GM12872 (cell line): ENCODE measurements at regions not wholly inside any gene's neighbourhood (a gene's known extent, or its start where the extent isn't known, plus 50 kb on each side); places are given as distances from the start of the nearest gene placed in this dataset.

Source experiments
- CTCF ChIP-seq: IDR thresholded peaks from 3 replicates; pipeline ENCODE4 v1.5.1; 2011; ENCODE audit warnings: low read depth, mild to moderate bottlenecking, low read length, moderate library complexity; ENCODE audit not compliant: insufficient read depth

- no peak for TF ChIP-seq CTCF
Measured at GRCh38 chr18:44597797-44598196, 82.9 kb upstream of the SETBP1 start.

GRCh38 chr18:44598514-44598913 is 82.2 kb upstream of the SETBP1 start:
- TF ChIP-seq CTCF, result no peak

GRCh38 chr18:44599412-44599811 is 81.3 kb upstream of the SETBP1 start:
- no peak for TF ChIP-seq CTCF

GRCh38 chr18:44601447-44601846 is 79.2 kb upstream of the SETBP1 start:
- TF ChIP-seq CTCF, result no peak

- no peak for TF ChIP-seq CTCF
Measured at GRCh38 chr18:44602380-44602779, 78.3 kb upstream of the SETBP1 start.

GRCh38 chr18:44602845-44603244 is 77.8 kb upstream of the SETBP1 start:
- TF ChIP-seq CTCF, result no peak

- no peak for TF ChIP-seq CTCF
Measured at GRCh38 chr18:44609181-44609941, 71.3 kb upstream of the SETBP1 start.
